GM23338 (cell line): ENCODE measurements at regions not wholly inside any gene's neighbourhood (a gene's known extent, or its start where the extent isn't known, plus 50 kb on each side); places are given as distances from the start of the nearest gene placed in this dataset.

Source experiments
- ATAC-seq: fragments of 200-7000 bp; cut with Tn5 transposase; 3 replicates; pipeline ENCODE4 v1.9.1; 2020
- DNase-seq: peaks from one replicate; pipeline ENCODE4 v3.0.0-alpha.2; 2015; ENCODE audit warnings: low spot score
- H2AFZ ChIP-seq: fragments of 200-600 bp; sonication (generic); 2 replicates; pipeline ENCODE4 v1.8.0; 2016; ENCODE audit warnings: antibody characterized with exemption, mild to moderate bottlenecking, moderate library complexity
- H3F3A ChIP-seq: fragments of 200-600 bp; sonication (generic); replicated peaks from 2 replicates; pipeline ENCODE4 v1.8.0; 2017; ENCODE audit warnings: antibody characterized with exemption, mixed run types, low read depth
- H3K27ac ChIP-seq: fragments of 200-600 bp; sonication (generic); 2 replicates; pipeline ENCODE4 v1.6.1; 2016; ENCODE audit warnings: low read depth
- H3K27me3 ChIP-seq: fragments of 200-600 bp; sonication (generic); 2 replicates; pipeline ENCODE4 v1.8.0; 2016; ENCODE audit warnings: mild to moderate bottlenecking, mixed run types, moderate library complexity; ENCODE audit not compliant: insufficient read depth
- H3K36me3 ChIP-seq: fragments of 200-600 bp; sonication (generic); 2 replicates; pipeline ENCODE4 v1.8.0; 2016; ENCODE audit warnings: mild to moderate bottlenecking; ENCODE audit not compliant: insufficient read depth
- H3K4me1 ChIP-seq: fragments of 200-600 bp; sonication (generic); 2 replicates; pipeline ENCODE4 v1.8.0; 2016; ENCODE audit warnings: mild to moderate bottlenecking, moderate library complexity; ENCODE audit not compliant: insufficient read depth
- H3K4me2 ChIP-seq: fragments of 200-600 bp; sonication (generic); 2 replicates; pipeline ENCODE4 v1.7.1; 2017; ENCODE audit warnings: mixed run types
- H3K4me3 ChIP-seq: fragments of 200-600 bp; sonication (generic); 2 replicates; pipeline ENCODE4 v1.6.1; 2016; ENCODE audit warnings: mixed run types
- H3K79me2 ChIP-seq: fragments of 200-600 bp; sonication (generic); replicated peaks from 2 replicates; pipeline ENCODE4 v1.8.0; 2017; ENCODE audit warnings: mild to moderate bottlenecking; ENCODE audit not compliant: insufficient read depth
- H3K9me2 ChIP-seq: fragments of 200-600 bp; sonication (generic); 2 replicates; pipeline ENCODE4 v1.8.0; 2017; ENCODE audit not compliant: insufficient read depth
- H4K20me1 ChIP-seq: fragments of 200-600 bp; sonication (generic); replicated peaks from 2 replicates; pipeline ENCODE4 v1.8.0; 2017; ENCODE audit warnings: mild to moderate bottlenecking; ENCODE audit not compliant: insufficient read depth
- H3K27ac Mint-ChIP-seq: 2 replicates; pipeline ENCODE4 v1.8.0; 2020; ENCODE audit warnings: inconsistent platforms, mild to moderate bottlenecking, moderate library complexity, mixed read lengths
- H3K27me3 Mint-ChIP-seq: 3 replicates; pipeline ENCODE4 v1.8.0; 2022; ENCODE audit warnings: low read depth, mild to moderate bottlenecking, moderate library complexity, mixed read lengths, inconsistent platforms; ENCODE audit not compliant: insufficient read depth, poor library complexity
- H3K36me3 Mint-ChIP-seq: 3 replicates; pipeline ENCODE4 v1.8.0; 2021; ENCODE audit warnings: low read depth, mild to moderate bottlenecking, inconsistent platforms, moderate library complexity, mixed read lengths
- H3K4me1 Mint-ChIP-seq: 3 replicates; pipeline ENCODE4 v1.8.0; 2020; ENCODE audit warnings: mild to moderate bottlenecking, inconsistent platforms, mixed read lengths
- H3K4me3 Mint-ChIP-seq: 3 replicates; pipeline ENCODE4 v1.8.0; 2021; ENCODE audit warnings: moderate library complexity, mild to moderate bottlenecking, inconsistent platforms, mixed read lengths
- H3K9me3 Mint-ChIP-seq: 3 replicates; pipeline ENCODE4 v1.8.0; 2020; ENCODE audit warnings: moderate library complexity, mild to moderate bottlenecking, inconsistent platforms, mixed read lengths
- CREB1 ChIP-seq: fragments of 250-450 bp; sonication (Bioruptor Pico); IDR thresholded peaks from 2 replicates; pipeline ENCODE4 v1.5.0; 2020; ENCODE audit warnings: low read depth, mild to moderate bottlenecking, moderate library complexity
- CTCF ChIP-seq, 2 experiments: fragments of 200-600 bp in 1 of 2; sonication (generic) in 1 of 2; conservative IDR thresholded peaks; 2 replicates each; pipeline versions ENCODE4 v1.5.1 to v1.6.1; 2016 to 2017; ENCODE audit warnings: antibody characterized with exemption in 2 of 2, low read depth in 2 of 2, mild to moderate bottlenecking in 2 of 2, moderate library complexity in 1 of 2
- EZH2 ChIP-seq: fragments of 200-600 bp; sonication (generic); IDR thresholded peaks from one replicate; pipeline ENCODE4 v1.8.0; 2017; ENCODE audit warnings: antibody characterized with exemption, mild to moderate bottlenecking, low read depth; ENCODE audit not compliant: unreplicated experiment
- EZH2phosphoT487 ChIP-seq: fragments of 200-600 bp; sonication (generic); IDR thresholded peaks from one replicate; pipeline ENCODE4 v1.8.1; 2018; ENCODE audit warnings: antibody characterized with exemption; ENCODE audit not compliant: unreplicated experiment
- JUNB ChIP-seq: IDR thresholded peaks from one replicate; pipeline ENCODE4 v1.6.1; 2016; ENCODE audit warnings: antibody characterized with exemption; ENCODE audit not compliant: unreplicated experiment
- POLR2AphosphoS5 ChIP-seq: IDR thresholded peaks from 2 replicates; pipeline ENCODE4 v1.6.1; 2016; ENCODE audit warnings: antibody characterized with exemption, low read depth
- REST ChIP-seq: IDR thresholded peaks from one replicate; pipeline ENCODE4 v1.6.1; 2018; ENCODE audit warnings: antibody characterized with exemption; ENCODE audit not compliant: unreplicated experiment
- ZNF331 ChIP-seq: fragments of 250-450 bp; sonication (Bioruptor Pico); IDR thresholded peaks from 2 replicates; pipeline ENCODE4 v1.5.0; 2020; ENCODE audit warnings: low read depth, mild to moderate bottlenecking, moderate library complexity

GRCh38 chr15:45829336-45830153 is 194.7 kb downstream of the SQOR start (continued):
- no peak for TF ChIP-seq EZH2
- no peak for TF ChIP-seq REST
- TF ChIP-seq EZH2phosphoT487, result no peak

- no peak for DNase-seq
- H3K4me3 Mint-ChIP-seq, result no peak overlapping the region
- H3K27ac Mint-ChIP-seq, result no peak overlapping the region
- H3K9me2 ChIP-seq, result peaks cover 13% of the 10 kb centered on the region; the same call in 1 of the 2 replicates
- ATAC-seq, result no peak
- H3K4me3 ChIP-seq, result no peak overlapping the region
- H3K4me1 ChIP-seq, result no peaks in the 10 kb centered on the region
- no peaks in the 10 kb centered on the region for H4K20me1 ChIP-seq
- H3K27me3 ChIP-seq, result no peaks in the 10 kb centered on the region
- no peaks in the 10 kb centered on the region for H3F3A ChIP-seq
- H3K79me2 ChIP-seq, result no peaks in the 10 kb centered on the region
- H3K27me3 Mint-ChIP-seq, result peaks cover 1% of the 10 kb centered on the region
- no peaks in the 10 kb centered on the region for H3K36me3 ChIP-seq
- no peak overlapping the region for H3K4me2 ChIP-seq
- H3K27ac ChIP-seq, result no peak overlapping the region
- H2AFZ ChIP-seq, result no peak overlapping the region
- peaks cover 7% of the 10 kb centered on the region; the same call in 2 of the 3 replicates for H3K36me3 Mint-ChIP-seq
- H3K9me3 Mint-ChIP-seq, result peaks cover 82% of the 10 kb centered on the region
- no peaks in the 10 kb centered on the region for H3K4me1 Mint-ChIP-seq
- TF ChIP-seq ZNF331, result no peak
- TF ChIP-seq JUNB, result no peak
- TF ChIP-seq CREB1, result no peak
- TF ChIP-seq POLR2AphosphoS5, result no peak
- TF ChIP-seq CTCF (conservative IDR thresholded peaks at IDR 0.05; ENCODE audit: low read depth in 2 of 2), result no peak
- TF ChIP-seq REST, result no peak
These were observed 197.0 kb downstream of the SQOR start for GRCh38 chr15:45831787-45832186.
